ENCODE measurements at regions not wholly inside any gene's neighbourhood (a gene's known extent, or its start where the extent isn't known, plus 50 kb on each side); places are given as distances from the start of the nearest gene placed in this dataset.
"Not testable (repeated sequence)": the region's sequence is repeated elsewhere in the genome, so short reads cannot be mapped to it uniquely, and the experiment has no call there.

- 92% methylated on average over 14 of the region's 14 CpGs for WGBS (ENCODE audit: insufficient coverage)
- not testable (repeated sequence) for DNase-seq; H3K9me3 ChIP-seq (replicated peaks; ENCODE audit: control insufficient read depth, low read depth, low read length)
Measured at GRCh38 chr5:25263507-25263906, 618.7 kb upstream of the CDH10 start.

GRCh38 chr5:25262221-25262620 is 617.4 kb upstream of the CDH10 start:
- DNase-seq: no peak
- Histone ChIP-seq H3K4me1 (ENCODE audit: control insufficient read depth, insufficient read depth, low read length) (no peaks in the 10 kb centered on the region), H3K27ac (ENCODE audit: low read length) (no peak overlapping the region), H3K4me3 (ENCODE audit: low read length) (no peak overlapping the region), H3K9me3 (replicated peaks; ENCODE audit: control insufficient read depth, low read depth, low read length) (peaks cover 2% of the 10 kb centered on the region), H3K36me3 (ENCODE audit: control insufficient read depth, insufficient read depth, low read length) (no peaks in the 10 kb centered on the region), H3K27me3 (ENCODE audit: control insufficient read depth, insufficient read depth, low read length) (no peaks in the 10 kb centered on the region)
- WGBS (ENCODE audit: insufficient coverage): no CpG with 5 or more reads among the region's 2 CpGs

More at GRCh38 chr5:25263507-25263906, 618.7 kb upstream of the CDH10 start:
- not testable (repeated sequence) for H3K27me3 ChIP-seq (ENCODE audit: control insufficient read depth, insufficient read depth, low read length); H3K4me3 ChIP-seq (ENCODE audit: low read length); H3K36me3 ChIP-seq (ENCODE audit: control insufficient read depth, insufficient read depth, low read length); H3K4me1 ChIP-seq (ENCODE audit: control insufficient read depth, insufficient read depth, low read length); H3K27ac ChIP-seq (ENCODE audit: low read length)

GRCh38 chr5:25255128-25255527 is 610.4 kb upstream of the CDH10 start:
- DNase-seq: no peak
- H3K4me3 ChIP-seq (ENCODE audit: low read length): no peak overlapping the region
- no peaks in the 10 kb centered on the region for H3K4me1 ChIP-seq (ENCODE audit: control insufficient read depth, insufficient read depth, low read length)
- no peaks in the 10 kb centered on the region for H3K27me3 ChIP-seq (ENCODE audit: control insufficient read depth, insufficient read depth, low read length)
- no CpG with 5 or more reads among the region's 1 CpG for WGBS (ENCODE audit: insufficient coverage)
- no peak overlapping the region for H3K27ac ChIP-seq (ENCODE audit: low read length)
- no peaks in the 10 kb centered on the region for H3K9me3 ChIP-seq (replicated peaks; ENCODE audit: control insufficient read depth, low read depth, low read length)
- H3K36me3 ChIP-seq (ENCODE audit: control insufficient read depth, insufficient read depth, low read length): no peaks in the 10 kb centered on the region

- no peak overlapping the region for H3K27ac ChIP-seq (ENCODE audit: low read length)
- no peaks in the 10 kb centered on the region for H3K27me3 ChIP-seq (ENCODE audit: control insufficient read depth, insufficient read depth, low read length)
- no peak overlapping the region for H3K4me3 ChIP-seq (ENCODE audit: low read length)
- no peaks in the 10 kb centered on the region for H3K36me3 ChIP-seq (ENCODE audit: control insufficient read depth, insufficient read depth, low read length)
- WGBS (ENCODE audit: insufficient coverage): no CpG with 5 or more reads among the region's 4 CpGs
- DNase-seq: no peak
- peaks cover 4% of the 10 kb centered on the region for H3K9me3 ChIP-seq (replicated peaks; ENCODE audit: control insufficient read depth, low read depth, low read length)
- no peaks in the 10 kb centered on the region for H3K4me1 ChIP-seq (ENCODE audit: control insufficient read depth, insufficient read depth, low read length)
Measured at GRCh38 chr5:25241981-25242380, 597.2 kb upstream of the CDH10 start.

- H3K27ac ChIP-seq (ENCODE audit: low read length); H3K9me3 ChIP-seq (replicated peaks; ENCODE audit: control insufficient read depth, low read depth, low read length); H3K27me3 ChIP-seq (ENCODE audit: control insufficient read depth, insufficient read depth, low read length); H3K4me1 ChIP-seq (ENCODE audit: control insufficient read depth, insufficient read depth, low read length); H3K4me3 ChIP-seq (ENCODE audit: low read length); H3K36me3 ChIP-seq (ENCODE audit: control insufficient read depth, insufficient read depth, low read length); DNase-seq: not testable (repeated sequence)
- 100% methylated on average over 1 of the region's 4 CpGs for WGBS (ENCODE audit: insufficient coverage)
Measured at GRCh38 chr5:25238720-25239119, 593.9 kb upstream of the CDH10 start.

- Histone ChIP-seq H3K27me3 (ENCODE audit: control insufficient read depth, insufficient read depth, low read length) (no peaks in the 10 kb centered on the region), H3K4me1 (ENCODE audit: control insufficient read depth, insufficient read depth, low read length) (no peaks in the 10 kb centered on the region), H3K4me3 (ENCODE audit: low read length) (no peak overlapping the region), H3K27ac (ENCODE audit: low read length) (no peak overlapping the region), H3K9me3 (replicated peaks; ENCODE audit: control insufficient read depth, low read depth, low read length) (no peaks in the 10 kb centered on the region), H3K36me3 (ENCODE audit: control insufficient read depth, insufficient read depth, low read length) (no peaks in the 10 kb centered on the region)
- 64% methylated on average over 4 of the region's 10 CpGs for WGBS (ENCODE audit: insufficient coverage)
- DNase-seq: no peak
Measured at GRCh38 chr5:25224316-25224982, 579.7 kb upstream of the CDH10 start.

GRCh38 chr5:25199902-25200301 is 555.1 kb upstream of the CDH10 start:
- not testable (repeated sequence) for H3K27me3 ChIP-seq (ENCODE audit: control insufficient read depth, insufficient read depth, low read length); H3K4me3 ChIP-seq (ENCODE audit: low read length); H3K9me3 ChIP-seq (replicated peaks; ENCODE audit: control insufficient read depth, low read depth, low read length); H3K27ac ChIP-seq (ENCODE audit: low read length); H3K4me1 ChIP-seq (ENCODE audit: control insufficient read depth, insufficient read depth, low read length); DNase-seq; H3K36me3 ChIP-seq (ENCODE audit: control insufficient read depth, insufficient read depth, low read length)
- WGBS (ENCODE audit: insufficient coverage): 97% methylated on average over 21 of the region's 23 CpGs

- WGBS (ENCODE audit: insufficient coverage): 94% methylated on average over 51 of the region's 55 CpGs
- Histone ChIP-seq H3K27me3 (ENCODE audit: control insufficient read depth, insufficient read depth, low read length) (no peaks in the 10 kb centered on the region), H3K4me1 (ENCODE audit: control insufficient read depth, insufficient read depth, low read length) (no peaks in the 10 kb centered on the region), H3K9me3 (replicated peaks; ENCODE audit: control insufficient read depth, low read depth, low read length) (peaks cover 2% of the 10 kb centered on the region), H3K4me3 (ENCODE audit: low read length) (no peak overlapping the region), H3K36me3 (ENCODE audit: control insufficient read depth, insufficient read depth, low read length) (no peaks in the 10 kb centered on the region), H3K27ac (ENCODE audit: low read length) (no peak overlapping the region)
- DNase-seq: no peak
Measured at GRCh38 chr5:25190521-25191000, 545.8 kb upstream of the CDH10 start.

- no peak overlapping the region for H3K27ac ChIP-seq (ENCODE audit: low read length)
- H3K4me1 ChIP-seq (ENCODE audit: control insufficient read depth, insufficient read depth, low read length): no peaks in the 10 kb centered on the region
Measured at GRCh38 chr5:25181249-25181648, 536.5 kb upstream of the CDH10 start.

GRCh38 chr5:25162616-25163015 is 517.8 kb upstream of the CDH10 start:
- DNase-seq; H3K4me1 ChIP-seq (ENCODE audit: control insufficient read depth, insufficient read depth, low read length); H3K27me3 ChIP-seq (ENCODE audit: control insufficient read depth, insufficient read depth, low read length); H3K36me3 ChIP-seq (ENCODE audit: control insufficient read depth, insufficient read depth, low read length); H3K27ac ChIP-seq (ENCODE audit: low read length); H3K4me3 ChIP-seq (ENCODE audit: low read length); H3K9me3 ChIP-seq (replicated peaks; ENCODE audit: control insufficient read depth, low read depth, low read length): not testable (repeated sequence)
- no CpG with 5 or more reads among the region's 1 CpG for WGBS (ENCODE audit: insufficient coverage)

More at GRCh38 chr5:25181249-25181648, 536.5 kb upstream of the CDH10 start:
- Histone ChIP-seq H3K27me3 (ENCODE audit: control insufficient read depth, insufficient read depth, low read length) (no peaks in the 10 kb centered on the region), H3K9me3 (replicated peaks; ENCODE audit: control insufficient read depth, low read depth, low read length) (peaks cover 4% of the 10 kb centered on the region), H3K36me3 (ENCODE audit: control insufficient read depth, insufficient read depth, low read length) (no peaks in the 10 kb centered on the region), H3K4me3 (ENCODE audit: low read length) (no peak overlapping the region)
- DNase-seq: no peak
- 82% methylated on average over 3 of the region's 5 CpGs for WGBS (ENCODE audit: insufficient coverage)

GRCh38 chr5:25160891-25161290 is 516.1 kb upstream of the CDH10 start:
- 83% methylated on average over 1 of the region's 1 CpG for WGBS (ENCODE audit: insufficient coverage)
- Histone ChIP-seq H3K36me3 (ENCODE audit: control insufficient read depth, insufficient read depth, low read length) (no peaks in the 10 kb centered on the region), H3K27ac (ENCODE audit: low read length) (no peak overlapping the region), H3K9me3 (replicated peaks; ENCODE audit: control insufficient read depth, low read depth, low read length) (peaks cover 3% of the 10 kb centered on the region), H3K4me1 (ENCODE audit: control insufficient read depth, insufficient read depth, low read length) (no peaks in the 10 kb centered on the region), H3K4me3 (ENCODE audit: low read length) (no peak overlapping the region), H3K27me3 (ENCODE audit: control insufficient read depth, insufficient read depth, low read length) (no peaks in the 10 kb centered on the region)
- no peak for DNase-seq

Measured in muscle of leg (tissue), 3 donors.